CD4-positive, alpha-beta T cell treated with Interleukin-1 beta for 1 hour (primary cell): ENCODE measurements at regions not wholly inside any gene's neighbourhood (a gene's known extent, or its start where the extent isn't known, plus 50 kb on each side); places are given as distances from the start of the nearest gene placed in this dataset.
A peak's percentile ranks its signal among the peaks of the same experiment; 100 is the strongest.
"Not testable (repeated sequence)": the region's sequence is repeated elsewhere in the genome, so short reads cannot be mapped to it uniquely, and the experiment has no call there.

Experiments
- DNase-seq, 2 donors: peaks; one replicate each; pipeline ENCODE4 v3.0.0-alpha.2; 2020 to 2022

GRCh38 chr1:66424530-66424929 lies 109.4 kb upstream of the SGIP1 start:
- not testable (repeated sequence) for DNase-seq

GRCh38 chr1:66426239-66426853 lies 107.6 kb upstream of the SGIP1 start:
- no peak for DNase-seq

- not testable (repeated sequence) for DNase-seq
These were observed 103.1 kb upstream of the SGIP1 start for GRCh38 chr1:66430815-66431214.

GRCh38 chr1:66431999-66432398 lies 102.0 kb upstream of the SGIP1 start:
- no peak for DNase-seq

GRCh38 chr1:66433611-66434010 lies 100.3 kb upstream of the SGIP1 start:
- no peak for DNase-seq

- no peak for DNase-seq
These were observed 99.9 kb upstream of the SGIP1 start for GRCh38 chr1:66434096-66434495.

GRCh38 chr1:66435541-66435940 lies 98.4 kb upstream of the SGIP1 start:
- DNase-seq: no peak

- peak; percentile 30 to 54 for DNase-seq
These were observed 97.4 kb upstream of the SGIP1 start for GRCh38 chr1:66436378-66437135.

- no peak for DNase-seq
These were observed 96.9 kb upstream of the SGIP1 start for GRCh38 chr1:66437136-66437401.

- no peak for DNase-seq
These were observed 95.9 kb upstream of the SGIP1 start for GRCh38 chr1:66438062-66438461.

GRCh38 chr1:66438501-66438900 lies 95.5 kb upstream of the SGIP1 start:
- DNase-seq: no peak

- DNase-seq: peak in 1 of 2 donors; percentile 20
These were observed 94.8 kb upstream of the SGIP1 start for GRCh38 chr1:66439031-66439740.

GRCh38 chr1:66443793-66444192 lies 90.2 kb upstream of the SGIP1 start:
- DNase-seq: no peak

- DNase-seq: no peak
These were observed 89.3 kb upstream of the SGIP1 start for GRCh38 chr1:66444438-66445265.

GRCh38 chr1:66445492-66446181 lies 88.3 kb upstream of the SGIP1 start:
- peak; percentile 59 to 60 for DNase-seq

GRCh38 chr1:66446261-66447001 lies 87.5 kb upstream of the SGIP1 start:
- peak; percentile 46 to 81 for DNase-seq

GRCh38 chr1:66450043-66450514 lies 83.9 kb upstream of the SGIP1 start:
- no peak for DNase-seq

- no peak for DNase-seq
These were observed 83.1 kb upstream of the SGIP1 start for GRCh38 chr1:66450847-66451246.

- no peak for DNase-seq
These were observed 81.8 kb upstream of the SGIP1 start for GRCh38 chr1:66452162-66452561.

- no peak for DNase-seq
These were observed 81.0 kb upstream of the SGIP1 start for GRCh38 chr1:66452982-66453381.

GRCh38 chr1:66455446-66455845 lies 78.5 kb upstream of the SGIP1 start:
- DNase-seq: no peak

GRCh38 chr1:66460776-66461175 lies 73.2 kb upstream of the SGIP1 start:
- no peak for DNase-seq
